ENCODE measurements at regions not wholly inside any gene's neighbourhood (a gene's known extent, or its start where the extent isn't known, plus 50 kb on each side); places are given as distances from the start of the nearest gene placed in this dataset.

DNA sequence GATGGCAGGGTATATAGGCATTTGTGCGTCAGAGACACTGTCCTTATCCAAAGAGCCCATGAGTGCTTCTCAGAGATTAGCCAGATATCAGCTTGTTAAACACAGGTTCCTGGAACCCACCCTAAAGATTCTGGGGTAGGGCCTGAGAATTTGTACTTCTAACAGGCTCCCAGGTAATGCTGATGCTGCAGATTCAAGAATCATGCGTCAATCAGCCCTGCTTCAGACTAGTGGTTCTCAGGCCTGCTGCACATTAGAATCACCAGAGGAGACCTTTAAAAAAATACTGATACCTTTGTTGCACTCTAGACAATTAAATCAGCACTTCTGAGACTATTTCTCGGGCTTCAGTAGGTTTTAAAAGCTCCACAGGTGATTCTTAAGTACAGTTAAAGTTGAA, 369.5 kb downstream of the MFSD1 start:
- DNase-seq (ENCODE audit: low spot score) = no peak

- DNase-seq (ENCODE audit: low spot score) = no peak
Measured at GRCh38 chr3:159172473-159172872, 370.6 kb downstream of the MFSD1 start.

- DNase-seq (ENCODE audit: low spot score) = no peak
Measured at GRCh38 chr3:159174715-159175692, 373.1 kb downstream of the MFSD1 start.

- DNase-seq (ENCODE audit: low spot score) = no peak
Measured at GRCh38 chr3:159178209-159178897, 376.5 kb downstream of the MFSD1 start.

- no peak for DNase-seq (ENCODE audit: low spot score)
Measured at GRCh38 chr3:159182961-159183360, 381.1 kb downstream of the MFSD1 start.

- DNase-seq (ENCODE audit: low spot score) = no peak
Measured at GRCh38 chr3:159185443-159186050, 383.7 kb downstream of the MFSD1 start.

- DNase-seq (ENCODE audit: low spot score) = no peak
Measured at GRCh38 chr3:159186581-159186980, 384.7 kb downstream of the MFSD1 start.

DNA sequence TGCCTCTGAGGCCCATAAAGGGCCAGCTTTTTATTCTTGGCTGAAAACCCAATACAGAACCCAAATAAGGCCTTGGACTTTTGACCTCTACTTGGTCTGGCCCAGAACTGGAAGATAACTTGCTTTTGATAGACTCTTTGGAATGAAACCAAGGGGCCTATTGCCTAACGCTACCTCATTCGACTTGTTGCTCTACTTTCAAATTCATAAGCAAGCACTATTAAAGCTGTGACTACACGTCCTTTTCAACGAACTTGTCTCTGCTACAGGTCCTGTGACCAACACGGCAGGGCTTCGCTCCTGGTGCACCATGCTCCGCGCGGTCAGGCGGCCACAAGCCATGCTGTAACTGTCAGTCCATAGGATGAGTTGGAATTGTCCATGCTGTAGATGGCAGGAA, 385.4 kb downstream of the MFSD1 start:
- DNase-seq (ENCODE audit: low spot score) = no peak

DNA sequence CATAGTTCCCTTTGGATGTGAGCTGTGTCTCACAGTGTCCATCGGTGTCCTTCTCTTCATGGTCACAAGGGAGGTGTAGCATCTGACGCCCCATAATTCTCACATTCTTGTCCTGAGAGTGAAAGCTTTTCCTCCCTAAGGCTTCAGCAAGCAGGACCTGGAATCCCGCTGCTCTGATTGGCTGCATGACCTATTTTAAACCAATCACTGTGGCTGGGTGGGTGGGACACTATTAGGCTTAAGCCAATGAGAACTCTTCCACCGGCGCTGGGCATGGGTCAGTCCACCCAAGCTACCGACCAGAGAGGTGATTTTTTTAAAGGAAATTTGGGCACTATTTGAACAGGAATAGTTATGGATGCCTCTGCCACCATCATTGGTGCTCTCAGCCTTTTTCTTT, 385.9 kb downstream of the MFSD1 start:
- DNase-seq (ENCODE audit: low spot score) = no peak

DNA sequence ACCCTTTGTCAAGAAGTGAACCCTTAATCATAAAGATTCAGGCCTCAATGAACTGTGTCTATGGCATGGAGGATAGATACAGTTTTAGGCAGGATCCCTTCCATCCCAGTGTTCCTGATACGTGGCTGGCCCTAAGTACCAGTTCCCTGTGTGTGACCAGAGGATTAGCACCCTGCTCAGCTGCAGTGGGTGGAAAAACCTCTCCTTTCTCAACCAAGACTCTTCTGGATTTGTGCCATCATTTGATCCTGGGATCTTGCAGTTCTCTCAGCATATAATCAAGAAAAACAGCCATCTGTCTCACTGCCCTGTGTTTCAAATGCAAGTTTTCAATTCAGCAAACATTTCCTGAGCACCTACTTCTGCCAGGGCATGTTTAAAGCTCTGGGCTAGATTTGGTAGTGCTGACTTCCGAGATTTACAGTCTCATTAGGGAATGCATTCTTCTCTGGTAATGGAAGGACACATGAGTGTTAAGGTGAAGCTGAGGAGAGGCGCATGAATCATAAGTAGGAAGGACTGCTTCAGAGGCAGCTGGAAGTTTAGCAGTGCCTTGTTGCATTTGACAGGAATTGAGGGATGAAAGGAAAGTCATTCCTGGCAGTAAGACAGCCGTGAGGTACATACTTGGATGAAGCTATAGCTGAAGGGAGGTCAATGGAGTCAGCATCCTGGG, 388.3 kb downstream of the MFSD1 start:
- DNase-seq (ENCODE audit: low spot score) = no peak

DNA sequence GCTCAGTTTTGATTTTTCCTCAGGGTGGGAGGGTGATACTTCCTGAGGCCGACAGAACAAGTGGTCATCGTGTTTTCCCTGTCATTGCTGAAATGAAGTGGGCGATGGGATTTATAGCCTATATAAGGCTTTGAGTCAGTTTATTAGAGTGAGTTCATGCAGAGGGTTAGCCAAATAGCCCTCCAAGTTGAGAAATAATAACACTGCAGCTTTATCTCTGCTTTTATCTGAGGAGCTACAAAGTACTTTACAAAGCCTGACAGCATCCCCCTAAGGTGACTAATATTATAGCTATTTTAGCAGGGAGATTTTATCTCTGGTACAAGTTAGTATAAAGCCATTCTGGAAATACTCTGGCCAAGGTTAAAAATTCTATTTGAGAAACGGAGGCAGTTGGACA, 389.6 kb downstream of the MFSD1 start:
- DNase-seq (ENCODE audit: low spot score) = no peak

DNA sequence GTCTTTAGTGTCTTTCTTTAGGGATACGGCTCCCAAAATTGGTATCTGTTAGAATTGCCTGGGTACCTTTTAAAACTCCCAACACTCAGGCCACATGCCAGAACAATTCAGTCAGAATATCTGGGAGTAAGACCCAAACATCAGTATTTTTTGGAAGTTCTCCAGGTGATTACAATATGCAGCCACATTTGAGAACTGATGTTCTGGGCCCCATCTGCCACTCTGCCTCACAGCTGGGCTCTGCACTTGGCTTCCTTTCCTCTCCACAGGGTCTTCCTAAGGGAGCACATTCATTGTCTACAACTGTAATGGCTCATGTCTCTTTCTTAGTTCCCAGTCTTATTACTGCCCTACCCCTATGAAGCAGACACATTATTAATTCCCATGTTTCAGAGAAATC, 394.5 kb downstream of the MFSD1 start:
- DNase-seq (ENCODE audit: low spot score) = no peak

GRCh38 chr3:159200176-159200575, 398.3 kb downstream of the MFSD1 start:
- DNase-seq (ENCODE audit: low spot score) = no peak

DNA sequence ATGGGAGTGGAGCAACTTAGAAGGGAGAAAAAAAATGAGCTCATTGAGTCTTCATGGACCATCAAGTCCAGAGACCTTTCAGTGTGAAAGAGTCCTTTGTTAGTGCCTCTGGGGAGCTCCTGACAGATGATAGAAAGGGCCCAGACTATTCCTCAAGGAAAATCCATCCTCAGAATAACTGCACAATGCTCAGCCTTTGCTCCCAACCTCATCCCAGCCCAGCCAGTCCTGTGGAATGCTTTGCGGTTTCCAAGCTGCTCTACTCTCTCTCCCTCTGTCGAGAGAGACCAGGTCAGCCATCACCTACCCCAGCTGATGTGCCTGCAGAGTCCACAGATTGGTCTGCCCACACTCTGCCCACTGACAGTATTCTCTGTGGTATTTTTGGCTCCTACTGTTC, 406.2 kb downstream of the MFSD1 start:
- no peak for DNase-seq (ENCODE audit: low spot score)

DNA sequence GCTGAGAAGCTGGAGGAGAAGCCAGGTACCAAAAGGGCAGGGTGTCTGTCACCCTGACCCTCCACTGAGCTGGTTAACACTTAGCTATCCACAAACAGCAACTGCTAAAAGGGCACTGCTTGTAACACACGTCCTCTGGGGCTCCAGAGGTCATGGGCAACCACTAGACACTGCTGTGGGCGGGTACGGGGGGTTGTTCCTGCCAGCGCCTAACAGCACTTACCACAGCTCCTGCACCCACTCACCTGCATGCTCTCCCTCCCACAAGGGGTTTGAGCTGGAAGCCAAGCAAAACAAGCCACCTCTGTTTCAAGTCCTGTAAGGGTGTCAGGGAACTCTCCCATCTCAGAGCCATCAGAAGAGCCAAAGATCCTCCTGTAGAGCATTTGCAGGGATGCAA, 407.6 kb downstream of the MFSD1 start:
- DNase-seq (ENCODE audit: low spot score) = no peak

DNA sequence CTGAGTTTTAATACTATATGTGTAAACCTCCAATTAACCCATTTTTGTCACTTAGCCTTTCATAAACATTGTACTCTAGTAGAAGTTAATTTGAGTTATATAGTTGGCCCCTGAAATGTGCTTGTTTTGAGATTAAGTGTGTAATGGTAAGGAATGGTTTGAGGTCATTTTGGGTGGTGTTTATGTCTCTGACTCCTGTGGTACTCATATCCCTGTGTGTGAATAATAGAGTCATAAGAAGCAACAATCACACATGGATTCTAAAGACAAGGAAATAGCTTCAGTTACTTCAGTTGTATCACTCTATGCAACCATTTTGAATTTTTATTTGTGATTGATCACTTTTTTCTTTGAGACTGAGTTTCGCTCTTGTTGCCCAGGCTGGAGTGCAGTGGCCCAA, 408.5 kb downstream of the MFSD1 start:
- DNase-seq (ENCODE audit: low spot score) = no peak

- DNase-seq (ENCODE audit: low spot score) = no peak
Measured at GRCh38 chr3:159216311-159216710, 414.5 kb downstream of the MFSD1 start.

- DNase-seq (ENCODE audit: low spot score) = no peak
Measured at GRCh38 chr3:159219231-159219630, 417.4 kb downstream of the MFSD1 start.

DNA sequence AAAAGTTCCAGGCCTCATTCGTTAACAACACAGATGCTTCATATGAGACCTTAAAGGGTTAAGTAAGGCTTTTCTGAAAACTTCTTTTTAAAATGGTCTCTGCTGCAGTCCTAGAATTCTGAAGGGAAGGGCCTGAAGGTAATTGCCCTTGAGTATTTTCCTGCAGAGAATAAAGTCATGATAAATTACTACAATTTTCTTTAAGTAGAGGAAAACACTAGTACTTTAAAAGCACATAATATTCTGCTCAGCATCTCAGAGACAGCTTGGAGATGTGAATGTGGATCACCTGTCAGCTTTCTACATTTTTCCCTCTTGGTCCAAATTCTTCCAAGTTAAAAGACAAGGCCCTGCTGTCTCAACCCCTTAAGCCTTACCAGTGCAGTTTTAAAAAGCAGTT, 419.5 kb downstream of the MFSD1 start:
- no peak for DNase-seq (ENCODE audit: low spot score)

- DNase-seq (ENCODE audit: low spot score) = no peak
Measured at GRCh38 chr3:159229116-159229680, 427.3 kb downstream of the MFSD1 start.

DNA sequence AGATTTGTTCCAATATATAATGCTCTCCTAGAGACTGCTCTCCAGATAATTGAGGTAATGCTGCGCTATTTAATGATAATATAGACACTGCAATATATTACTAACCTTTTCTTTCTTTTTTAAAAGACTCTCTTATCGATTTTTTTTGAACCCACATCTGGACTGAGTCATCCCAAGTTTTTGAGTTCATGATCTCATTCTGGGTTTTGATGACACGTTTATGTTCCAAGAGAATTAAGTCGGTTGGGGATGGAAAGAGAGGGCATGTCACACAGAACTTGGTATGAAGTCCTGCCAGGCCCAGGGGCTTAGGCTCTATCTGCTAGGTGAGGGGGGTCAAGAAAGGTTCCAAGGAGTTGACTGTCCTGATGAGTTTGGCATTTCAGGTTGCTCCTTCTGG, 431.1 kb downstream of the MFSD1 start:
- no peak for DNase-seq (ENCODE audit: low spot score)

- no peak for DNase-seq (ENCODE audit: low spot score)
Measured at GRCh38 chr3:159233734-159234133, 431.9 kb downstream of the MFSD1 start.

Measured in ecto neural progenitor cell (in vitro differentiated cells).